ENCODE measurements at regions not wholly inside any gene's neighbourhood (a gene's known extent, or its start where the extent isn't known, plus 50 kb on each side); places are given as distances from the start of the nearest gene placed in this dataset.

- DNase-seq (ENCODE audit: low spot score) = no peak
These were observed 694.1 kb upstream of the ADGRL3 start for GRCh38 chr4:60506061-60506460.

GRCh38 chr4:60522265-60522664 is 677.9 kb upstream of the ADGRL3 start:
- DNase-seq (ENCODE audit: low spot score) = no peak

DNA sequence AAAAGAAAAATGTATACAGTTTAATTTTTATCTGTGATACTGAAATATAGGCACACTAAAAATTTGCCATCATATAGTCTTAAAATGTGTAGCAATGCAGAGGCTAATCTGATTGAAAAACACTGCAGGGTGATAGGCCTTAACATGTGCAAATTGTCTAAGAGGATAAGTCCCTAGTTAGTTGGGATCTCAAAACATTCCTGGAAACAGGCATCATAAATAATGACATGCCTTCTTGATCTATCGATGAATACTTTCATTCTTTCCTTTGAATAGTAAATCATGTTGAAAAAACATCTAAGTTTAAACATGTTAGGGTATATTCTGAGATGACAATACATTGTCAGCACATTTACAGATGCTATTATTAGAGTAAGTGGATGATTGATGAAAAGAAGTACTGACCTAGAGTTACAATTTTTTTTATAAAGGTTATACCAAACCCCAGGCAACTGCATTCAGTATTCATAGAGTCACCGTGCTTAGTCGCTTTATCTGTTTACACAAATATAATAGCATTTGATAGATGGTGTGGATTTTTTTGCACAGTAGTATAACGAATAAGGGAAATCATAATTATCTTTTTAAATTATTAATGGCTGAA is 668.2 kb upstream of the ADGRL3 start:
- no peak for DNase-seq (ENCODE audit: low spot score)

DNA sequence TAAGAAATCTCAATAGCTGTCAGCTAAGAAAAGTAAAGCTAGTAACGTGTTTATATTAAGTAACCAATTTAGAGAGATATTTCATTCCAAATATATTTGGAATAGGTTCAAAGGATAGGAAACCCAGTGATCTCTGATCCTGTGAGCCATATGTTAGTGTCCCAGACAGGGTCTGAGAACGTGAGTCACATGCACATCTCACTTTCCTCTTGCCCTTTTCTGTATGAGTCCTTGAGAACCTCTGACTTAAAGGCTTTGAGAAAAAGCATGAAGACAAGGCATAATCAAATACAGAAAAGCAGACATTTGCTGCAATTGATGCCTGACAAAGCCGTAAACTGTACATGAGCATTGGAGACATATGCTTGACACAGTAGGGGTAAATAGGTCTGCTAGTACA is 655.1 kb upstream of the ADGRL3 start:
- DNase-seq (ENCODE audit: low spot score) = no peak

DNA sequence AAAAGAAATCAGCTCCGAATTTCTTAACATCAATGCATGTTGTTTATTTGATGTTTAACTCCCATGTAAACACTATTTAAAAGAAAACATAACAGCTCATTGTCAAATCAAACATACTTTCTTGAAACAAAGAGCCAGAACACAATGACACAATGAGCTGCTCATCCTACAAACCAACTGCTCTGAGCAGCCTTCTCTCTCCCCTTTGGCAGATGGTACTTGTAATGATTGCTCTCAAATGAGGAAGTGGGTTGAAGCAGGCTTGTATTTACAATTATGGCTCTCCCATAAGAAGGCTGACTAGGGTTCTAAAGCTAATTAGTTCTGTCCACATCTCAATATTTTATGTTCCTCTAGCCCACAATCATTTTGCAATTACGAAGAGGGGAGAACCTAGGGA is 637.8 kb upstream of the ADGRL3 start:
- no peak for DNase-seq (ENCODE audit: low spot score)

- DNase-seq (ENCODE audit: low spot score) = no peak
These were observed 634.6 kb upstream of the ADGRL3 start for GRCh38 chr4:60565558-60565957.

GRCh38 chr4:60575336-60575735 is 624.8 kb upstream of the ADGRL3 start:
- DNase-seq (ENCODE audit: low spot score) = no peak

DNA sequence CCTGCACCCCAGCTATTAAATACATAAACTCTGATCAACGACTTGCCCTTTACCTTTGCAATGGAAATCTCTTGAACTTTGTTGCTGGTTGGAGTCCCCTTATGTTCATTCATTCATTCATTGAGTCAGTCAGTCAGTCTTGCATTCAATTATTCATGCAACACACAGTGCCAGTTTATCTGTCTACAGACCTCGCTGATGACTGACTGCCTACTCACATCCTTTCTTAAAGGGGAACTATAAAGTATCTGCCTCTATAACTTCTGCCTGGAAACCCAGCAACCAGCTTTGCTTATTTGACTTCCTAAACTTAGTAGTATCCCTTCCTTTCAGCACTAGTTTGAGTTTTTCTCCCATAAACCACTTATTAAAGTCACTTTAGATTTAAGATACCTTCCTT is 620.8 kb upstream of the ADGRL3 start:
- no peak for DNase-seq (ENCODE audit: low spot score)

DNA sequence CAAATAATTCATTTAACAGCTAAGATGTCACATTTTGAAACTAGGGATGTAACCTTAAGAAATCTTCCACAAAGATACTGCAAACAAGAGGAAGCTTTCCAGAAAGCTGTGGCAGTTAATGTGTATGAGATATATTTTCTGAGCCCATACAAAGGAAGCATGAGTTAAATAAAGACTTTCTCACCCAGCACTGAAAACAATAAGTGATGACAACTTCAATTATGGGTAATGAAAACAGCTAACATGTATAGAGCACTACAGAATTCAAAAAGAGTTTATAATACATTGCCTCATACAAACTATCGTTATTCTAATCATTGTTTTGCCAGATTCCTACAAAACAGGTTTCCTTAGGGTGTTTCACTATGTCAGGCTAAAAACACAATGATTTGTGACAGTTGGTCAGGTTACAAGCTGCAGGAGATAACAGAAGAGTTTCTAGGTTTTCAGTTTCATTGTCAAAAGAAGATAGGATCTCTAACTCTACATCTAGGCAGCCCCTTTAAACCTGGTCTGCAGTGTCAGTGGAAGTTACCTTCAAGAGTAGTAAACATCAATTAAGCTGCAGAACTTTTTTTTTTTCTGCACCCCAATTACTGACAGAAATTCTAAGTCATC is 618.1 kb upstream of the ADGRL3 start:
- DNase-seq (ENCODE audit: low spot score) = no peak

DNA sequence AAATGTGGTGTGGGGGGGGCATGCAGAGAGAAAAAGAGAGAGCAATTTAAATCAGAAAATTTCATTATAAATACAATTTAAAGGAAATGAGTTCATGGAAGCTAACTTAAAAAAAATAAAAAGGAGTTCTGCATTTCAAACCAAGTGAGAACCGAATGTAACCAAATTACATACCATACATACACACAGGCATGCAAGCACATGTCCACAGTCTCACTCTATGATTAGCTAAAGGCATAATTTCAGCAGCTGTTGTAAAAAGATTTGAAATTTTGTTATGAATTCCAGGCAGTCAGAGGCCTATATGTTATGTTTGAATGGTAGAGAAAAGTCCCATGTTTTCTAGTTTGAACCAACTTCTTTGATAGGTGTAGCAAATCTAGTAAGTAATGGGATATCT is 611.6 kb upstream of the ADGRL3 start:
- no peak for DNase-seq (ENCODE audit: low spot score)

DNA sequence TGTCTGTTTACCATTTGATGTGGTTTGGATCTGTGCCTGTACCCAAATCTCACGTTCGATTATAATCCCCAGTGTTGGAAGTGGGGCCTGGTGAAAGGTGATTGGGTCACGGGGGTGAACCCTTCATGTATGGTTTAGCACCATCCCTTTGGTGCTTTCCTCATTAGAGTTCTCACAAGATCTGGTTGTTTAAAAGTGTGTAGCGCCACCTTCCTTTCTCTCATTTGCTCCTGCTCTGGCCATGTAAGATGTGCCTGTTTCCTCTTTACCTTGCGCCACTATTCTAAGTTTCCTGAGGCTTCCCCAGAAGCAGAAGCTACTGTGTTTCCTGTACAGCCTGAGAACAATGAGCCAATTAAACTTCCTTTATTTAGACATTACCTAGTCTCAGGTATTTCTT is 610.7 kb upstream of the ADGRL3 start:
- no peak for DNase-seq (ENCODE audit: low spot score)

GRCh38 chr4:60590116-60590515 is 610.0 kb upstream of the ADGRL3 start:
- no peak for DNase-seq (ENCODE audit: low spot score)

DNA sequence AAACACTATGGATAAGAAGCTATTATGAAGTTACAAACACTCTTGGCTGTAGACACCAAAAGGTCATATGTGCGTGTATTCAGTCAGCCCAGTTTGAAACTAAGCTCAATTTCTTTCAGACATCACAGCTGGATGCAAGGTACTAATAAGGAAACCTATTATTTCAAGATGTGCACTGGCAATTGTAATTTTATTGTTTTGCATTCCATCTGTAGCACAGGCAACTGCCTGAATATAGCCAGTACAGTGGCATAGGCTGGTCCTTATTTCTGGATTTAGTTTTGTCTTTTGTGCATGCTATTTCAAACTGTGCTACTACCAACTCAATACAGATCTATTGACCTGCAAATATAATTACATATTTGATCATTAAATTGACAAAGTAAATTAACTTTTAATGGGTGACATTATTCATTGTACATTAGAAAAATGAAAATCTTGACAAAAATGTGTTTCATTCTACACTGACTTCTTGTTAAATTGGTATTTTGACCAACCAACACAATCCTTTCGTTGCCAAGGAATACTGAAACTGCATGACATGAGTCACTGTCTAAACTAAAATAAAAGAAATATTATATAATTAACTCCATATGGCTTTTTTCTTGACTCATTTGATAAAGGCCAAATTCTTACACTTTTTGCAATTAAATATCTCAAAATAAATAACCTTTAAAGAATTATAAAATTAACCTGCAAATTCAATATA is 594.3 kb upstream of the ADGRL3 start:
- no peak for DNase-seq (ENCODE audit: low spot score)

GRCh38 chr4:60611762-60612496 is 588.2 kb upstream of the ADGRL3 start:
- no peak for DNase-seq (ENCODE audit: low spot score)

- no peak for DNase-seq (ENCODE audit: low spot score)
These were observed 582.4 kb upstream of the ADGRL3 start for GRCh38 chr4:60617731-60618130.

DNA sequence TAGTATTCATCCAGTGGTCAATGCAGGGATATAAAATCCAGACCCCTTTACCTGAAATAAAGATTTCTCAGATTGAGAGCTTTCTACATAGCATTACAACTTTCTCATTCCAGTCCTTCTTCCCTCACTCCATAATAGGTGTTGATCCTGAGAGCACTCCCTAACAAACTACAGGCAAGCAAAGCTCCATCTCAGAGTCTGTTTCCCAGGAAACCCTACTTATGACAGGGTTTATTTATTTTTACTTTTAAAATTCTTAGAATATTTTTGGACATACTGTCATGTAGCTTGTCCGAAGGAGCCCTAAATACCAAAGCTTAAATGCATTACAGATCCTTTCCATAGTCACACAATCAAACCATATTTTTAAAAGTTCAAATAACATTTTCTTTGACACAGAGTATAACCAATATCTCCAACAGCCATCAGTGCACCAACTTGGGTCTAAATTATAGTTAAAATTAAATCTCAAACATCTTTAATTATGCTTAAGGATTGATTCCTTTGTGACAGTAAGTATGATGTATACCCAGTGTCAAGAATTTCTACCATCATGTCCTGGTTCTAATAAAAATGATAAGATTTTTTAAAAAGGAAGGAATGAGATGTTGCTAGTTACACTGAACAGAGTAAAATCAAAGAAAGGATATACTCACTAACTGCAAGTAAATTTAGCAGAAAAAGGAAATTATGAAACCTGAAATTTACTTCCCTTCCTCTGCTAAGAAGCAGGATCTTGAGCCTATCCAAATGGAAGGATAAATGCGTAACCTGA is 580.4 kb upstream of the ADGRL3 start:
- no peak for DNase-seq (ENCODE audit: low spot score)

GRCh38 chr4:60637976-60638375 is 562.1 kb upstream of the ADGRL3 start:
- DNase-seq (ENCODE audit: low spot score) = no peak

DNA sequence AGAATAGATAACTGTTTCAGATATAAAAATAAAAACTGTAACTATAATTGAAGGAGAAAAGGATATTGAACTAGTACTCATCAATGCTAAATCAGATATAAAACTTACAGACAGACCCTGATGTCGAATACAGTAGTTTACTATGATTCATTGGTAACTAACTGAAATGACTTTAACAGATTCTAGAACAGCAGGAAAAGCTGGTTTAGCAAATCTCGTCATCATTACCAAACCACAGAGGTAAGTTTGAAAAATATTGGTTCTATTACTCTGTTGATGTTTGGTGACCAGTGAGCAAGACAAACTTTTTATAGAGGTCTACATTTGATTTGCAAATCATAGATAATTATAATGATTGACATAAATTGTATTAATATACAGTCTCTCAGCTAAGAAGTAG is 551.4 kb upstream of the ADGRL3 start:
- no peak for DNase-seq (ENCODE audit: low spot score)

- DNase-seq (ENCODE audit: low spot score) = no peak
These were observed 547.2 kb upstream of the ADGRL3 start for GRCh38 chr4:60652933-60653332.

- DNase-seq (ENCODE audit: low spot score) = no peak
These were observed 544.8 kb upstream of the ADGRL3 start for GRCh38 chr4:60655356-60655755.

GRCh38 chr4:60656171-60656570 is 544.0 kb upstream of the ADGRL3 start:
- DNase-seq (ENCODE audit: low spot score) = no peak

- DNase-seq (ENCODE audit: low spot score) = no peak
These were observed 543.1 kb upstream of the ADGRL3 start for GRCh38 chr4:60657041-60657440.

Measured in SW480 (cell line).